22Rv1 (cell line): ENCODE measurements at regions not wholly inside any gene's neighbourhood (a gene's known extent, or its start where the extent isn't known, plus 50 kb on each side); places are given as distances from the start of the nearest gene placed in this dataset.

ENCODE experiments used
- ZFX ChIP-seq: fragments of 450-650 bp; IDR thresholded peaks from 2 replicates; pipeline ENCODE4 v1.6.1; 2017; ENCODE audit warnings: antibody characterized with exemption, borderline replicate concordance
- TF ChIP-seq, protein P1 (sequence below): fragments of 450-650 bp; IDR thresholded peaks from 2 replicates; pipeline ENCODE4 v1.5.1; 2017; ENCODE audit warnings: mild to moderate bottlenecking

GRCh38 chr13:104737713-104738112 is 1671.5 kb upstream of the SLC10A2 start:
- TF ChIP-seq, protein P1, sequence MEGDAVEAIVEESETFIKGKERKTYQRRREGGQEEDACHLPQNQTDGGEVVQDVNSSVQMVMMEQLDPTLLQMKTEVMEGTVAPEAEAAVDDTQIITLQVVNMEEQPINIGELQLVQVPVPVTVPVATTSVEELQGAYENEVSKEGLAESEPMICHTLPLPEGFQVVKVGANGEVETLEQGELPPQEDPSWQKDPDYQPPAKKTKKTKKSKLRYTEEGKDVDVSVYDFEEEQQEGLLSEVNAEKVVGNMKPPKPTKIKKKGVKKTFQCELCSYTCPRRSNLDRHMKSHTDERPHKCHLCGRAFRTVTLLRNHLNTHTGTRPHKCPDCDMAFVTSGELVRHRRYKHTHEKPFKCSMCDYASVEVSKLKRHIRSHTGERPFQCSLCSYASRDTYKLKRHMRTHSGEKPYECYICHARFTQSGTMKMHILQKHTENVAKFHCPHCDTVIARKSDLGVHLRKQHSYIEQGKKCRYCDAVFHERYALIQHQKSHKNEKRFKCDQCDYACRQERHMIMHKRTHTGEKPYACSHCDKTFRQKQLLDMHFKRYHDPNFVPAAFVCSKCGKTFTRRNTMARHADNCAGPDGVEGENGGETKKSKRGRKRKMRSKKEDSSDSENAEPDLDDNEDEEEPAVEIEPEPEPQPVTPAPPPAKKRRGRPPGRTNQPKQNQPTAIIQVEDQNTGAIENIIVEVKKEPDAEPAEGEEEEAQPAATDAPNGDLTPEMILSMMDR, result no peak
- no peak for TF ChIP-seq ZFX
